Ovary (tissue), 7 donors: ENCODE measurements at regions not wholly inside any gene's neighbourhood (a gene's known extent, or its start where the extent isn't known, plus 50 kb on each side); places are given as distances from the start of the nearest gene placed in this dataset.

ENCODE experiments used
- DNase-seq, 5 donors: peaks; one replicate each; pipeline ENCODE4 v3.0.0-alpha.2; 2019 to 2020
- H3K27ac ChIP-seq, 2 donors: fragments of 200-600 bp; one replicate each; pipeline versions ENCODE4 v1.5.1 to v1.8.0; 2019 to 2022
- H3K27me3 ChIP-seq: fragments of 200-600 bp; one replicate; pipeline ENCODE4 v1.8.0; 2022
- H3K36me3 ChIP-seq: fragments of 200-600 bp; sonication (generic); one replicate; pipeline ENCODE4 v1.5.1; 2019
- H3K4me1 ChIP-seq: one replicate; pipeline ENCODE4 v1.8.1; 2013; ENCODE audit warnings: mild to moderate bottlenecking, moderate library complexity; ENCODE audit not compliant: insufficient read depth
- H3K4me3 ChIP-seq: fragments of 200-600 bp; sonication (generic); one replicate; pipeline ENCODE4 v1.5.1; 2017
- H3K9me3 ChIP-seq, 2 donors: fragments of 200-600 bp in 1 of 2; sonication (generic) in 1 of 2; one replicate each; pipeline versions ENCODE4 v1.5.1 to v1.8.1; 2013 to 2019; ENCODE audit warnings: mild to moderate bottlenecking in 1 of 2, moderate library complexity in 1 of 2
- EP300 ChIP-seq: sonication (generic); formaldehyde crosslinking; IDR thresholded peaks from one replicate; pipeline ENCODE4 v1.6.1; 2017; ENCODE audit warnings: antibody characterized with exemption
- POLR2A ChIP-seq: fragments of 450-650 bp; IDR thresholded peaks from one replicate; pipeline ENCODE4 v1.6.1; 2017; ENCODE audit warnings: antibody characterized with exemption, mild to moderate bottlenecking, moderate library complexity
- WGBS, 3 donors: extraction: QIAGEN DNeasy Blood & Tissue Kit in 1 of 3; methylation state at CpG; one replicate each; pipeline versions ENCODE4 v1.1.5 to v1.1.7; 2013 to 2017; 5-methylcytosine and 5-hydroxymethylcytosine counted together
- intact Hi-C, 4 donors: fragments of 100-400 bp; cut with DNase I; formaldehyde crosslinking; loops; one replicate each; pipeline versions ENCODE4 v1.11.0 to v1.15.1; 2022 to 2023
- TF ChIP-seq, protein P1 (sequence below), 3 donors: fragments of 450-650 bp in 2 of 3; fragments of 200-600 bp in 1 of 3; IDR thresholded peaks; one replicate each; pipeline versions ENCODE4 v1.5.1 to v1.8.0; 2016 to 2022; ENCODE audit warnings: antibody characterized with exemption in 3 of 3, mild to moderate bottlenecking in 1 of 3
- donor health status: DM: no; HTN: no; CAD: no; lungs with moderate emphysema.
- donor health status: DM: no; HTN: no; CAD: no.
- donor health status: Bipolar disorder and iron deficiency.
- donor health status: DM: no; HTN: no; CAD: no.
- donor health status: DM: yes; HTN: yes; CAD: no.

DNA sequence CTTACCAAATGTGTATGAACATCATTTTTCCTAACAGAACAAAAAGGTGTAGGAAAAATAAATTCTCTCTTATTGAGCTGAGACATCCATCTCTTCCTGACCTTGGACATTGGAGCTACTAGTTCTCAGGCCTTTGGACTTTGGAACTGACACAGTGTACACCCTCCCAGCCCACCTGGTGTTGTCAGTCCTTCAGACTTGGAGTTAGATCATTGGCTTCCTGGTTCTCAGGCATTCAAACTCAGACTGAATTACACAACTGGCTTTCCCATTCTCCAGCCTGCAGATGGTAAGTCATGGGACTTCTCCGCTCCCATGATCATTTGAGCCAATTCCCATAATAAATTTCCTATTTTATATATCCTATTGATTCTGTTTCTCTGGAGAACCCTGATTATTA is 84.8 kb upstream of the EDNRA start:
- no peak overlapping the region for H3K27ac ChIP-seq
- intact Hi-C loops, result no loop called here
- no peaks in the 10 kb centered on the region for H3K27me3 ChIP-seq
- no peaks in the 10 kb centered on the region for H3K9me3 ChIP-seq
- no peak for DNase-seq
- H3K36me3 ChIP-seq, result no peaks in the 10 kb centered on the region
- TF ChIP-seq, protein P1, sequence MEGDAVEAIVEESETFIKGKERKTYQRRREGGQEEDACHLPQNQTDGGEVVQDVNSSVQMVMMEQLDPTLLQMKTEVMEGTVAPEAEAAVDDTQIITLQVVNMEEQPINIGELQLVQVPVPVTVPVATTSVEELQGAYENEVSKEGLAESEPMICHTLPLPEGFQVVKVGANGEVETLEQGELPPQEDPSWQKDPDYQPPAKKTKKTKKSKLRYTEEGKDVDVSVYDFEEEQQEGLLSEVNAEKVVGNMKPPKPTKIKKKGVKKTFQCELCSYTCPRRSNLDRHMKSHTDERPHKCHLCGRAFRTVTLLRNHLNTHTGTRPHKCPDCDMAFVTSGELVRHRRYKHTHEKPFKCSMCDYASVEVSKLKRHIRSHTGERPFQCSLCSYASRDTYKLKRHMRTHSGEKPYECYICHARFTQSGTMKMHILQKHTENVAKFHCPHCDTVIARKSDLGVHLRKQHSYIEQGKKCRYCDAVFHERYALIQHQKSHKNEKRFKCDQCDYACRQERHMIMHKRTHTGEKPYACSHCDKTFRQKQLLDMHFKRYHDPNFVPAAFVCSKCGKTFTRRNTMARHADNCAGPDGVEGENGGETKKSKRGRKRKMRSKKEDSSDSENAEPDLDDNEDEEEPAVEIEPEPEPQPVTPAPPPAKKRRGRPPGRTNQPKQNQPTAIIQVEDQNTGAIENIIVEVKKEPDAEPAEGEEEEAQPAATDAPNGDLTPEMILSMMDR (IDR thresholded peaks at IDR 0.05), result no peak
- TF ChIP-seq EP300, result no peak
- TF ChIP-seq POLR2A, result no peak
- WGBS, 3 donors, result 0 to 57% (median 0%) methylated on average over 1 of the region's 1 CpG
- no peak overlapping the region for H3K4me3 ChIP-seq
- H3K4me1 ChIP-seq, result no peaks in the 10 kb centered on the region

DNA sequence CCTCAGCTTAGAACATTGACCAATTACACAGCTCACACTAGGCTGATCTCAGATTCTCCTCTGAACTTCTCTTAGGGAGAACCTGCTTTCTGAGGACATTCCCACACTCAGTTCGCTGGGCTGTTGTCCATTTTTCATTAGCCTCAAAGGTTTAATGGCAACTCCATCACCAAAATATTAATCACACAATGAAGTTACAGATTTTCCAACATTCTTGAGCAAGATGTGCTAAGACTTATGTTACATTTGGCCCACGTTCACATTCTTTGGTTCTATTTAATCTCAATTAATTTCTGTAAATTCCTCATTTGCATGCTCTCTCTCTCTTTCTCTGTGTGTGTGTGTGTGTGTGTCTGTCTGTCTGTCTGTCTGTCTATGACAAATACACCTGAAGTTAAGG is 82.3 kb upstream of the EDNRA start:
- TF ChIP-seq EP300 (no peak), POLR2A (no peak)
- H3K4me3 ChIP-seq, result no peak overlapping the region
- H3K27me3 ChIP-seq, result no peaks in the 10 kb centered on the region
- no peaks in the 10 kb centered on the region for H3K9me3 ChIP-seq
- intact Hi-C loops, result no loop called here
- no peak for DNase-seq
- no peaks in the 10 kb centered on the region for H3K36me3 ChIP-seq
- H3K4me1 ChIP-seq, result no peaks in the 10 kb centered on the region
- no peak overlapping the region for H3K27ac ChIP-seq
- 72 to 81% (median 79%) methylated on average over 2 of the region's 2 CpGs for WGBS, 3 donors

DNA sequence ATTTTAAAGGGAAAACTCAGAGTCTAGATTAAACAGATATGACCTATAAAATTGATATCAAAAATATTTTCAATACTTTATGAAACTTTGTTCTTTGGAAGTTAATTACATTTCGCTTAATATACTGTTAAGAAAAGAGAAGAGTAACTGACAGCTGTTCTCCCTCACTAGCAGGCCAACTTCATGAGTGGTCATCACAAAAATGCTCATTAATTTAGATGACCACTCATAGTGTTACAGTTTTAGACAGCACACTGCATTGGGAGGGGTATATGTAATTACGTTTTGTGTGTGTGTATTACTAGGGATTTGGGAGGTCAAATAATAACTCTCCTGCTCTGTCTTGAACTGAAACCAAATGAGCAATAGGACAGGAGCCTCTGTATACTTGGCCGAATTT is 80.2 kb upstream of the EDNRA start:
- Histone ChIP-seq H3K27me3 (no peaks in the 10 kb centered on the region), H3K9me3 (no peaks in the 10 kb centered on the region), H3K27ac (no peak overlapping the region), H3K4me1 (no peaks in the 10 kb centered on the region), H3K36me3 (no peaks in the 10 kb centered on the region), H3K4me3 (no peak overlapping the region)
- intact Hi-C loops, result no loop called here
- no peak for DNase-seq
- TF ChIP-seq POLR2A (no peak), EP300 (no peak)
- TF ChIP-seq, protein P1 (IDR thresholded peaks at IDR 0.05), result no peak
- WGBS, 3 donors, result 89 to 94% (median 91%) methylated on average over 3 of the region's 3 CpGs

DNA sequence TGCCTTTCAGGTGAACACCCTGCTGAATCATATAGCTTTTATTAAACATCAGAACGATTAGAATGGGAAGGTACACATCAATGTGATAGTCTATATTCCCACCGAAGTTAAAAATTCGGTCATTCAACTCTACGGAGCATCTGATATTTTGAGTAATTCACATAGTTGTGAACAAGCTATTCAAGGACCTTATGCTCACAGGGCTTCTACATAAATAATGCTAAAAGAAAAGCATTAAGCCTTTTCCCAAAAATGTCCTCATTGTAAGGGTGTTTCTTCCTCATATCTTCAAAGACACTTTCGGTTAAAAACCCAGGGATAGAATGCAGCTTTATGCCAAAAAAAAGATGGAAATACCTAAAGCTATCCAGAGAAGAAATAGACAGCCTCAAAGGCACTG is 79.7 kb upstream of the EDNRA start:
- Histone ChIP-seq H3K4me1 (no peaks in the 10 kb centered on the region), H3K9me3 (no peaks in the 10 kb centered on the region), H3K4me3 (no peak overlapping the region), H3K27ac (no peak overlapping the region), H3K27me3 (no peaks in the 10 kb centered on the region), H3K36me3 (no peaks in the 10 kb centered on the region)
- WGBS, 3 donors, result 69 to 79% (median 75%) methylated on average over 5 of the region's 5 CpGs
- intact Hi-C loops, result no loop called here
- TF ChIP-seq POLR2A (no peak), EP300 (no peak)
- TF ChIP-seq, protein P1 (IDR thresholded peaks at IDR 0.05), result no peak
- DNase-seq, result no peak

DNA sequence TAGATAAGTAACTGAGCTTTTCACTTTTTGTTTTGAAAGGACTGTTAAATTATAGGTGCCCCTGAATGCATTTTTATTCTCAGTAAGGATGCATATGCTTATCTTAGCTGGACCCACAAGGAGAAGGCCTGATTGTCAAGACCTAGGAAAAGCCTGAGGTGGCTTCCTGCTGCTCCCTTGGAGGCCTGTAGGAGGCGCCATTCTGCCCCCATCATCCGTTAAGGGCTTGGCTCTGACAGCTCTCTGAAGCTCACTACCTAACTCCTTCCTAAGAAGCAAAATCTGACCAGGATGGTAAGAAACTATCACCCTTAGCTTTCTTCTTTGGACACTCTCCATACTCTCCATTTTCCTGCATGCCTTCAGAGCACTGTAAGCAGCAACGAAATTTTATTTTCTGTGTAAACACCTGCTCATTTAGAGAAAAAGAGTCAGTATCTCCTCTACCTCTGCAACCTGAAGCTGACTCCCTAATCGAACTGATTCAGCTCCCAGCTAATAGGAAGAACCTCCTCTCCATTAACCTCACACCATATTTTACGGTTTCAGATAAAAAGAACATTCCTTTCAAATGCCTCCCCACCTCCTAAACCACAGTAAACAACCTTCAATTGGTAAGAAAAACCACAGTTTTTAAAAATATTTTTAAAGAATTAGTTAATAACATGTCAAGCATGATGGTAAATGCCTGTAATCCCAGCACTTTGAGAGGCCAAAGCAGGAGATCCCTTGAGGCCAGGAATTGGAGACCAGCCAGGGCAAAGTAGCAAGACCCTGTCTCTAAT is 73.4 kb upstream of the EDNRA start:
- WGBS, 3 donors, result 15 to 20% (median 18%) methylated on average over 5 of the region's 5 CpGs
- Histone ChIP-seq H3K36me3 (no peaks in the 10 kb centered on the region), H3K9me3 (no peaks in the 10 kb centered on the region), H3K4me1 (peaks cover 9% of the 10 kb centered on the region), H3K27me3 (no peaks in the 10 kb centered on the region), H3K27ac (peak overlapping the region in 1 of 2 donors; percentile 48), H3K4me3 (no peak overlapping the region)
- peak; percentile 17 to 49 (median 34) for DNase-seq
- TF ChIP-seq, protein P1 (IDR thresholded peaks at IDR 0.05), result no peak
- TF ChIP-seq POLR2A, result no peak
- no peak for TF ChIP-seq EP300
- intact Hi-C loops, result no loop called here
